ENCODE measurements at regions not wholly inside any gene's neighbourhood (a gene's known extent, or its start where the extent isn't known, plus 50 kb on each side); places are given as distances from the start of the nearest gene placed in this dataset.

DNA sequence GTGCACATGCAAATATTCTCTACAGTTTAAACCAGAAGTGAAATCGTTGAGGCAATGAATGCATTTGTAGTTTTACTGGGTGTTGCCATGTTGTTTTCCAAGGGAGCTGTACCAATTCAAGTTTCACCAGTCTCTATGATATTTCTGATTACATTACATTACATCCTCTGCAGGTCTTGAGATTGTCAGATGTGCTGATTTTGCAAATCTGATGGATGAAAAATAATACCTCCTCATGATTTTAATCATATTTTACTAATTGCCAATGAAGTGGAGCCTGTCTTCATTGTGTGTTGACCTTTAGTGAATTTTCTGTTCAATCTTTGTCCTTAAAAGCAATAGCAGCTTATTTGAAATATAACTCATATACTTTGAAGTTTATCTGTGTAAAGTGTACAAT, 282.4 kb downstream of the NR2F2 start:
- TF ChIP-seq, protein P1, sequence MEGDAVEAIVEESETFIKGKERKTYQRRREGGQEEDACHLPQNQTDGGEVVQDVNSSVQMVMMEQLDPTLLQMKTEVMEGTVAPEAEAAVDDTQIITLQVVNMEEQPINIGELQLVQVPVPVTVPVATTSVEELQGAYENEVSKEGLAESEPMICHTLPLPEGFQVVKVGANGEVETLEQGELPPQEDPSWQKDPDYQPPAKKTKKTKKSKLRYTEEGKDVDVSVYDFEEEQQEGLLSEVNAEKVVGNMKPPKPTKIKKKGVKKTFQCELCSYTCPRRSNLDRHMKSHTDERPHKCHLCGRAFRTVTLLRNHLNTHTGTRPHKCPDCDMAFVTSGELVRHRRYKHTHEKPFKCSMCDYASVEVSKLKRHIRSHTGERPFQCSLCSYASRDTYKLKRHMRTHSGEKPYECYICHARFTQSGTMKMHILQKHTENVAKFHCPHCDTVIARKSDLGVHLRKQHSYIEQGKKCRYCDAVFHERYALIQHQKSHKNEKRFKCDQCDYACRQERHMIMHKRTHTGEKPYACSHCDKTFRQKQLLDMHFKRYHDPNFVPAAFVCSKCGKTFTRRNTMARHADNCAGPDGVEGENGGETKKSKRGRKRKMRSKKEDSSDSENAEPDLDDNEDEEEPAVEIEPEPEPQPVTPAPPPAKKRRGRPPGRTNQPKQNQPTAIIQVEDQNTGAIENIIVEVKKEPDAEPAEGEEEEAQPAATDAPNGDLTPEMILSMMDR (IDR thresholded peaks at IDR 0.05; ENCODE audit: insufficient read depth, low read depth, low read length) = no peak
- DNase-seq (ENCODE audit: low read depth) = no peak
- H3K4me3 ChIP-seq (ENCODE audit: low read depth, low read length) = no peak overlapping the region

DNA sequence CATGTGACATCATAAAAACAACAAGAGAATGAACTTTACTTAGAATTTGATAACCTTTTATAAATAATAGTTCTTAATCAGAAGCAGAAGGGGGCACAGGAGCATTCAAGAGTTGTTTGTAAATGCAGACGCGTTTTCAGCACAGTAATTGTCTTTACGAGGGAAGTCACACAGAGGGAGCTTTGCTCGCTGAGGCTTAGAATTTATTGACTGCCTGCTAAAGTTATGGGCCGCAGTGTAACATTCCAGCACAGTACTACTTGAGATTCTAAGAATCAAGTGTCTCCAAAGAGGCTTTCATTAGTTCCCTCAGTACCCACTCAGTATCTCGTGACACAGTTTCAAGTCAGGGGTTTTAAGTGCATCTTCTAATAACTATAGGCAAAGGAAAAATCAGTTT, 288.7 kb downstream of the NR2F2 start:
- TF ChIP-seq, protein P1 (IDR thresholded peaks at IDR 0.05; ENCODE audit: insufficient read depth, low read depth, low read length) = no peak
- DNase-seq (ENCODE audit: low read depth) = no peak
- H3K4me3 ChIP-seq (ENCODE audit: low read depth, low read length) = no peak overlapping the region

- no peak for DNase-seq (ENCODE audit: low read depth)
- TF ChIP-seq, protein P1 (IDR thresholded peaks at IDR 0.05; ENCODE audit: insufficient read depth, low read depth, low read length) = no peak
- no peak overlapping the region for H3K4me3 ChIP-seq (ENCODE audit: low read depth, low read length)
These were observed 292.2 kb downstream of the NR2F2 start for GRCh38 chr15:96622714-96623113.

GRCh38 chr15:96625256-96625655, 294.8 kb downstream of the NR2F2 start:
- TF ChIP-seq, protein P1 (IDR thresholded peaks at IDR 0.05; ENCODE audit: insufficient read depth, low read depth, low read length) = no peak
- no peak for DNase-seq (ENCODE audit: low read depth)
- H3K4me3 ChIP-seq (ENCODE audit: low read depth, low read length) = no peak overlapping the region

- TF ChIP-seq, protein P1 (IDR thresholded peaks at IDR 0.05; ENCODE audit: insufficient read depth, low read depth, low read length) = no peak
- no peak overlapping the region for H3K4me3 ChIP-seq (ENCODE audit: low read depth, low read length)
- peak; percentile 7 for DNase-seq (ENCODE audit: low read depth)
These were observed 296.6 kb downstream of the NR2F2 start for GRCh38 chr15:96627031-96627568.

- H3K4me3 ChIP-seq (ENCODE audit: low read depth, low read length) = no peak overlapping the region
- TF ChIP-seq, protein P1 (IDR thresholded peaks at IDR 0.05; ENCODE audit: insufficient read depth, low read depth, low read length) = no peak
- no peak for DNase-seq (ENCODE audit: low read depth)
These were observed 299.0 kb downstream of the NR2F2 start for GRCh38 chr15:96629511-96629910.

DNA sequence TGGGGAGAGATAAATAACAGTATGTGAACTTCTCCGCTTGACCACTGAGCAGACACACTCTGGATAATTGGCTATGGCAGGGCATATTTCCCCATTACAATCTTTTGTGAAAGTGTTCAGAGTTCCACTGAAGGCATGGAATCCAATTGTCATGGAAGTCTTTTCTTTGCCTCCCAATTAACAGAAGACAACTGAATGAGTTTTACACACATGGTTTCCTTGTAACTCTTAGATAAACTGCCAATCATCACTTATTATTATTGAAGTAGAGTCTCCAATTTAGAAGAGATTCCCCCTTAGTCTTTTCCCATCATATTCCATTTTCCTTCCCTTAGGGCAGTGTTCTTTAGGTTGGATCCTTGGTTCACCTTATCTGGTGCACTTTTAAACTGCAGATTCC, 308.3 kb downstream of the NR2F2 start:
- no peak for DNase-seq (ENCODE audit: low read depth)
- no peak overlapping the region for H3K4me3 ChIP-seq (ENCODE audit: low read depth, low read length)
- TF ChIP-seq, protein P1 (IDR thresholded peaks at IDR 0.05; ENCODE audit: insufficient read depth, low read depth, low read length) = no peak

Data from fibroblast of villous mesenchyme (primary cell).